Stimulated activated CD4-positive, alpha-beta T cell treated with anti-CD3 and anti-CD28 coated beads, Interleukin-1b, Interleukin-23, amount 100 ng/mL, for 48 hours (primary cell): ENCODE measurements at regions not wholly inside any gene's neighbourhood (a gene's known extent, or its start where the extent isn't known, plus 50 kb on each side); places are given as distances from the start of the nearest gene placed in this dataset.
A peak's percentile ranks its signal among the peaks of the same experiment; 100 is the strongest.
"Not testable (repeated sequence)": the region's sequence is repeated elsewhere in the genome, so short reads cannot be mapped to it uniquely, and the experiment has no call there.

ENCODE experiments used
- DNase-seq: peaks from one replicate; pipeline ENCODE4 v3.0.0-alpha.2; 2020

DNA sequence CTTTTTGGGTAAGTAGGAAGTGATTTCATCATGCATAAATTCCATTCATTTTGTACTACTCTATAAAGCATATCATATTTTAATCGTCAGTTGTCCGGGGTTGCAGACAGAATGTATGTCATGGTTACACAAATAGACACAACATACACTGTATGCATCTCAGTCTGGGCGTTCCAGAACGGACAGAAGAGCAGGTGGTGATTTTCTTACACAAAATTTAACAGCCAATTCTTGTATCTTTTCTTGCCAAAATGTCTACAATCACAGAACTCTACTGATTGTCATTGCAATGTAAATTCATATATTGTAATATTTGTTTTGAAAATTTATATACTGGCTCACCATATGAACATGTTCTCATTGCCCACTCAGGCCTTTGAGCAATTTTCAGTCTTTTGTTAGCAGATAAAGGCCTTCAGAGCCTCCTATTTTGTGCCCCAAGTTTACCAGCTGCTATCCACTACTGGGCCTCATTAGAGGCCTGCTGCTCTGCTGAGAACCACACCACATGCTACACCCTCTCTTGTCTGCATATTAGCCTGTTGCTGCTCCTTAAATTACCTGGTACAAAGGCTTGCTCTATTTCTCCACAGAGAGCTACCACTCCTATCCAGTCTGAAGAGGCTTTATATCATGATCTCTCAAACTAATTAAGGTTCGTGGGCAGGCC, 61.5 kb downstream of the PRDM13 start:
- DNase-seq: no peak

GRCh38 chr6:99689916-99690685, 83.5 kb downstream of the PRDM13 start:
- DNase-seq: no peak

GRCh38 chr6:99702287-99702686, 95.7 kb downstream of the PRDM13 start:
- DNase-seq: not testable (repeated sequence)

GRCh38 chr6:99709062-99709461, 102.4 kb downstream of the PRDM13 start:
- DNase-seq: no peak

DNA sequence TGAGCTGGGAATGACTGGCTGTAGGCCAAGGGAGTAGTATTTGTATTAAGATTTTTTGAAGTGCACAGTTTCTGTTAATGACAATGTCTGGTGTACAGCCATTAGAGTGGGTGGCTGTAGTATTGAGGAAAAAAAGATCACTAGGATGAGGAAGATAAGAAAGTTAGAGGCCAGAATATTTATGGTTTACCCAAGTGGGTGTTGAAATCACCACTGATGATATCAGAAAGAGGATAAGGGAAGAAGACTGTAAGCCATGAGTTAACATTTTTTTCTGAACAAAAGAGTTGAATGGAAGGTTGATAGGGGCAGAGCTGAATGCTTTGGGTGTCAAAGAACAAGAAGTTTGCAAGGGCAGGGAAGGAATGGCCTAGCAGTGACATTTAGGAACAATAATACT, 104.7 kb downstream of the PRDM13 start:
- no peak for DNase-seq

DNA sequence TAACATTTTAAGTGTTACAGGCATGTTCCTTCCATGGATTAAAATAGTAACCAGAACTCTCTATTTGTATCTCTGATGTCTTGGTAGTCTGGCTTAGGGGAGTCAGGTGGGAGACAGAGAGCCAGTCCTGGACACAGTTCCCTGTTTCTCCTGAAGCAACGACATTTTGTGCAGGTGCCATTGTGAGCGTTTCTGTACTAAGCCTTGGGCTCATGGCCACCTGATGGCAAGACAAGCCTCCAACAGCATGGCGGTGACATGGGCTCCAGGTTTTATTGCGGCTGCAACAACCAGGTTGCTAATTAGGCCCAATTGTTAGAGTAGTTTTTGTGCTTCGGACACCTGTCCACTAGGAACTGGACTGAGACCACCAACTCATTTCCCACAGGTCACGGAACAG, 105.3 kb downstream of the PRDM13 start:
- DNase-seq: no peak

GRCh38 chr6:99712519-99712918, 105.9 kb downstream of the PRDM13 start:
- DNase-seq: no peak

- not testable (repeated sequence) for DNase-seq
Measured at GRCh38 chr6:99722043-99722442, 115.4 kb downstream of the PRDM13 start.

DNA sequence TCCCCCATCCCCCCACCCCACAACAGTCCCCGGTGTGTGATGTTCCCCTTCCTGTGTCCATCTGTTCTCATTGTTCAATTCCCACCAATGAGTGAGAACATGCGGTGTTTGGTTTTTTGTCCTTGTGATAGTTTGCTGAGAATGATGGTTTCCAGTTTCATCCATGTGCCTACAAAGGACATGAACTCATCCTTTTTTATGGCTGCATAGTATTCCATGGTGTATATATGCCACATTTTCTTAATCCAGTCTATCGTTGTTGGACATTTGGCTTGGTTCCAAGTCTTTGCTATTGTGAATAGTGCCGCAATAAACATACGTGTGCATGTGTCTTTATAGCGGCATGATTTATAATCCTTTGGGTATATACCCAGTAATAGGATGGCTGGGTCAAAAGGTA, 123.6 kb downstream of the PRDM13 start:
- not testable (repeated sequence) for DNase-seq

DNA sequence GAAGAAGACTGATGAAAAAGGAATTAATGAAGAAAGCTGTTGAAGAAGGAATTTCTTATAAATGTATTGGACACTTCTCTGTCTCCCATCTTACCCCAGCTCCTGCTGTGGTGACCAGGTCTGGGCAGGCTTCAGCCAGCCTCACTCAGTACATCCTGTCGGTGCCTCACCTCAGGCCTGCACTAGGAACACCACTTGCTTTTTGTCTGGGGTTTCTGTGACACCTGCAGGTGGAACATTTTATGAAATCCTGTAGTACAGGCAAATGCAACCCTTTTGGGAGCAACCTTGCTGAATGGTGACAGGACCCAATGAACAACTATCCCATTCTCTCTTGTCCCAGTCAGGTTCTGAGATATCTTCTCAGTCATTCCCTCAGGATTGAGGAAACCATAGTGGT, 129.7 kb downstream of the PRDM13 start:
- DNase-seq: no peak

DNA sequence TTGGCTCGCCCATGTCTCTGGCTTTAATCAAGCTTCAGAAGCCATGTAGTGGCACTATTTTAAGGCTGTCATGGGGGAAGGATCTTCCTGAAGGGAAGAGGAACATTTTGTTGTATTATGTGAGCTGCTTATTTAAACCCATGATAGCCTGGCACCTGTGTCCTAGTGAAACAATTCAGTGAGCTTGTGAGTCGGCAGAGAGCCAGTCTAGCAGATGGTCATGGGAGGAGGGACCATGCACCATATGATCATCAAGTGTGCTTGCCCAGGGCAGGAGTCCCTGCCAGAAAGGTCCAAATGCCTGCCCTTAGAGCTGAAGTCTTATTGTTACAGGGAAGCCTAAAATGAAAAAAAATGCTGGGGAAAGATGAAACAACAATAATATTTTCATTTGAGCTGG, 132.9 kb downstream of the PRDM13 start:
- no peak for DNase-seq

- no peak for DNase-seq
Measured at GRCh38 chr6:99741092-99741491, 134.5 kb downstream of the PRDM13 start.

GRCh38 chr6:99743647-99744046, 137.0 kb downstream of the PRDM13 start:
- DNase-seq: no peak

DNA sequence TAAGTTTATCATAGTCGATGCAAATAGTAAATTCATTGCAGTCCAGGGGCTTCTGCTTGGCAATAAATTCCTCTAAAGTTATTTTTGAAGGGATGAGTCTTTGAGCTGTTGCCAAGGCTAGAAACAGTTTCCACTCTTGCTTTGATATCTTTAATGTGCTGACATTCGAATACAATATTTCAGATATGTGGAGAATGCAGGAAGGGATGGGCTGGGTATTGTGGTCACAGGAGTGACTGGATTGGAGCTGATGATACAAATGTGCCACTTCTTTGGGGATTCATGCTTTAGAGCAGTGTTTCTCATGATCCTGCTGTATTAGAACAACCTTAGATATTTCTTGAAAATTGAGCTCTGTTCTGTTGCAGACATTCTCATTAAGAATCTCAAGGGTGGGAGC, 139.0 kb downstream of the PRDM13 start:
- DNase-seq: no peak

- DNase-seq: peak; percentile 26
Measured at GRCh38 chr6:99746261-99746895, 139.7 kb downstream of the PRDM13 start.

GRCh38 chr6:99761711-99762110, 155.1 kb downstream of the PRDM13 start:
- DNase-seq: no peak

DNA sequence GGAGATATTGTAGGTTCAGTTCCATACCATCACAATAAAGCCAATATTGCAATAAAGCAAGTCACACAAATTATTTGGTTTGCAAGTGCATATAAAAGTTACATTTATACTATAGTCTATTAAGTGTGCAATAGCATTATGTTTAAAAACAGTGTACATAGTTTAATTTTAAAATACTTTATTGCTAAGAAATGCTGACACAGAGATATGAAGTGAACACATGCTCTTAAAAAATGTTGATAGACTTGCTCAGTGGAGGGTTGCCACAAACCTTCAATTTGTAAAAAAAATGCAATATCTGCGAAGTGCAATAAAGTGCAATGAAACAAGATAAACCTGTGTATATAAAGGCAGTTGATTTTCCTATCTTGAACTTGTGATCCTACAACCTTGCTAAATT, 161.5 kb downstream of the PRDM13 start:
- no peak for DNase-seq

- DNase-seq: no peak
Measured at GRCh38 chr6:99779631-99780555, 173.3 kb downstream of the PRDM13 start.

DNA sequence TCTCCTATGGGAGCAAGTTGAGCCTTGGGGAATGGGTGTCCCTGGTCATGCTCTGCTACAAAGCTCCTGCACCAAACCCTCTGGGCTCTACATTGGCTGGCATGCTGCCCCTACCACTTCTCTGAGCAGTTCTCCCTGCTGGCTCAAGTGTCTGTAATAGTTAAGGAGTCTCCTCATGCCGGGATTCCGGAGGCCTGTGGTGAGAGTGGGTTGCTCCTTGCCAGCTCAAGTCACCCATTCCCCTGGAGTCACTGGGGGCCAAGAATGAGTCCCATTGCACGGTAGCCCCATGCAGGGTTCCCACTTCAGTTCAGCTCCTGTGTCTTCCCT, 173.9 kb downstream of the PRDM13 start:
- DNase-seq: no peak

GRCh38 chr6:99789767-99790166, 183.1 kb downstream of the PRDM13 start:
- no peak for DNase-seq

GRCh38 chr6:99790679-99791078, 184.0 kb downstream of the PRDM13 start:
- no peak for DNase-seq

DNA sequence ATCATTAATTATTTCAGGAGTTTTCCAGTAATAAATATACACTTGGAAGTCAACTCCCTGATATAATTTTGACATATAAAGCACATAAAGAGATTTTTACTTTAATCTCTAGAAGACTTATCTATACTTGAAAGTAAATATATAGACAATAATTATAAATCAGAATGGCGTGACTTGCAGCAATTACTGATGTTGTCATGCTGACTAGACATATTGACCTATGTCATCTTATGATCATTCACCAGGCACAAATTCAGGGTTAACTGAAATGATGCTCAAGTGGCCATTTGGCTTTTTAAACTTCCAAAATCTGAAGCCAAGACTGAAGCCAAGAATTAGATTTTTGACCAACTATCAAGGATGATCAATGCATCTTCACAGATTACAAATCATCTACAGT, 192.2 kb downstream of the MCHR2 start:
- DNase-seq: no peak

- DNase-seq: no peak
Measured at GRCh38 chr6:99802396-99803031, 191.5 kb downstream of the MCHR2 start.
